Heart right ventricle (tissue), 16 donors: ENCODE measurements at regions not wholly inside any gene's neighbourhood (a gene's known extent, or its start where the extent isn't known, plus 50 kb on each side); places are given as distances from the start of the nearest gene placed in this dataset.

Experiments
- ATAC-seq, 8 donors: fragments of 200-7000 bp; cut with Tn5 transposase; one replicate each; pipeline ENCODE4 v1.9.1; 2020; ENCODE audit warnings: mild to moderate bottlenecking in 8 of 8, moderate library complexity in 8 of 8, moderate number of reproducible peaks in 1 of 8
- DNase-seq, 2 donors: peaks; one replicate each; pipeline ENCODE4 v3.0.0-alpha.2; 2020
- H3K27ac ChIP-seq, 10 donors: fragments of 200-600 bp; sonication (generic) in 2 of 10; one replicate each; pipeline versions ENCODE4 v1.5.0 to v1.8.0; 2020 to 2022; ENCODE audit warnings: mild to moderate bottlenecking in 3 of 10
- H3K27me3 ChIP-seq, 7 donors: fragments of 200-600 bp; one replicate each; pipeline ENCODE4 v1.8.0; 2021 to 2022; ENCODE audit warnings: mild to moderate bottlenecking in 2 of 7
- H3K36me3 ChIP-seq, 9 donors: fragments of 200-600 bp; sonication (generic) in 1 of 9; one replicate each; pipeline versions ENCODE4 v1.5.0 to v1.8.0; 2020 to 2022; ENCODE audit warnings: mild to moderate bottlenecking in 2 of 9
- H3K4me1 ChIP-seq, 9 donors: fragments of 200-600 bp; sonication (generic) in 1 of 9; one replicate each; pipeline versions ENCODE4 v1.5.0 to v1.8.0; 2020 to 2022; ENCODE audit warnings: mild to moderate bottlenecking in 4 of 9
- H3K4me3 ChIP-seq, 10 donors: fragments of 200-600 bp; sonication (generic) in 2 of 10; one replicate each; pipeline versions ENCODE4 v1.5.0 to v1.8.0; 2020 to 2022; ENCODE audit warnings: mild to moderate bottlenecking in 7 of 10, moderate library complexity in 2 of 10
- H3K9me3 ChIP-seq, 11 donors: fragments of 200-600 bp in 10 of 11; sonication (generic) in 2 of 11; one replicate each; pipeline versions ENCODE4 v1.5.0 to v1.8.0; 2013 to 2022; ENCODE audit warnings: mild to moderate bottlenecking in 2 of 11, control low read depth in 1 of 11, moderate library complexity in 1 of 11
- WGBS, 2 donors: extraction: QIAGEN DNeasy Blood & Tissue Kit; methylation state at CpG; one replicate each; pipeline ENCODE4 v1.1.7; 2013; ENCODE audit warnings: inconsistent platforms in 1 of 2; 5-methylcytosine and 5-hydroxymethylcytosine counted together
- intact Hi-C, 10 donors: fragments of 100-400 bp; cut with DNase I; formaldehyde crosslinking; loops; one replicate each; pipeline versions ENCODE4 v1.11.1 to v1.14.2; 2022
- TF ChIP-seq, protein P1 (sequence below), 9 donors: fragments of 200-600 bp; sonication (generic) in 2 of 9; IDR thresholded peaks; one replicate each; pipeline versions ENCODE4 v1.5.0 to v1.8.0; 2021 to 2022; ENCODE audit warnings: antibody characterized with exemption in 9 of 9, mild to moderate bottlenecking in 5 of 9, moderate library complexity in 1 of 9
- donor health status: Arrhythmogenic right ventricular cardiomyopathy.
- donor health status: ischemic (EF 13 %, LVEDD 7.1; RV severe dilation, severe dysfunction).
- donor health status: healthy with polysubstance abuse.
- donor health status: DM: no; HTN: yes; CAD: no.
- donor health status: DM: no; HTN: no; CAD: no.
- donor health status: ischemic (EF 25% LVEDD 6.9; RV normal size, moderate dysfunction).
- donor health status: ischemic (EF 25% LVEDD 5.7; RV mildly dilated, moderate dysfunction).
- donor health status: healthy.
- donor health status: DM: yes; HTN: yes; CAD: no.
- donor health status: Ischemic cardiomyopathy.
- donor health status: ischemic (EF 35%, LVEDD 5.7; RV mildly dilated, moderate dysfunction).
- donor health status: nonischemic (EF 11% LVEDD 7.7; RV severe dilation, severe dysfunction).
- donor health status: DM: yes; HTN: yes; CAD: no.
- donor health status: PGD.
- donor health status: ischemic (EF 29% LVEDD 5.4; RV normal size, mild dysfunction).
- donor health status: nonischemic (EF 23%, LVEDD 6.1; RV moderate dilation, normal function).

DNA sequence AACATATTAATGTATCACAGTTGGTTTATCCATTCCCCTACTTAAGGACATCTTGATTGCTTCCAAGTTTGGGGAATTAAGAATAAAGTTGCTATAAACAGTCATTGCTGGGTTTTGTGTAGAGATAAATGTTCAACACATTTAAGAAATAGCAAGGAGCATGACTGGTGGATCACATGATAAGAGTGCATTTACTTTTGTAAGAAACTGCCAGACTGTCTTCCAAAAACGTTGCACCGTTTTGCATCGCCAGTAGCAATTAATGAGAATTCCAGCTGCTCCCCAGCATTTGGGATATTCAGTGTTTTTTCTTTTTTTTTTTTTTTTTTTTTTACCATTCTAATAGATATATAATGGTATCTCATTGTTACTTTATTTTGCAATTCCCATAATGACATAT, 695.7 kb upstream of the GJE1 start:
- intact Hi-C loops: no loop called here
- Histone ChIP-seq H3K27ac (no peak overlapping the region), H3K4me1 (no peaks in the 10 kb centered on the region), H3K4me3 (no peak overlapping the region), H3K27me3 (no peaks in the 10 kb centered on the region), H3K9me3 (peaks cover 0 to 19% (median 0%) of the 10 kb centered on the region in 11 donors), H3K36me3 (no peaks in the 10 kb centered on the region)
- no peak for ATAC-seq
- 43 to 61% methylated on average over 3 of the region's 3 CpGs for WGBS, 2 donors
- TF ChIP-seq, protein P1, sequence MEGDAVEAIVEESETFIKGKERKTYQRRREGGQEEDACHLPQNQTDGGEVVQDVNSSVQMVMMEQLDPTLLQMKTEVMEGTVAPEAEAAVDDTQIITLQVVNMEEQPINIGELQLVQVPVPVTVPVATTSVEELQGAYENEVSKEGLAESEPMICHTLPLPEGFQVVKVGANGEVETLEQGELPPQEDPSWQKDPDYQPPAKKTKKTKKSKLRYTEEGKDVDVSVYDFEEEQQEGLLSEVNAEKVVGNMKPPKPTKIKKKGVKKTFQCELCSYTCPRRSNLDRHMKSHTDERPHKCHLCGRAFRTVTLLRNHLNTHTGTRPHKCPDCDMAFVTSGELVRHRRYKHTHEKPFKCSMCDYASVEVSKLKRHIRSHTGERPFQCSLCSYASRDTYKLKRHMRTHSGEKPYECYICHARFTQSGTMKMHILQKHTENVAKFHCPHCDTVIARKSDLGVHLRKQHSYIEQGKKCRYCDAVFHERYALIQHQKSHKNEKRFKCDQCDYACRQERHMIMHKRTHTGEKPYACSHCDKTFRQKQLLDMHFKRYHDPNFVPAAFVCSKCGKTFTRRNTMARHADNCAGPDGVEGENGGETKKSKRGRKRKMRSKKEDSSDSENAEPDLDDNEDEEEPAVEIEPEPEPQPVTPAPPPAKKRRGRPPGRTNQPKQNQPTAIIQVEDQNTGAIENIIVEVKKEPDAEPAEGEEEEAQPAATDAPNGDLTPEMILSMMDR (IDR thresholded peaks at IDR 0.05): no peak
- no peak for DNase-seq

DNA sequence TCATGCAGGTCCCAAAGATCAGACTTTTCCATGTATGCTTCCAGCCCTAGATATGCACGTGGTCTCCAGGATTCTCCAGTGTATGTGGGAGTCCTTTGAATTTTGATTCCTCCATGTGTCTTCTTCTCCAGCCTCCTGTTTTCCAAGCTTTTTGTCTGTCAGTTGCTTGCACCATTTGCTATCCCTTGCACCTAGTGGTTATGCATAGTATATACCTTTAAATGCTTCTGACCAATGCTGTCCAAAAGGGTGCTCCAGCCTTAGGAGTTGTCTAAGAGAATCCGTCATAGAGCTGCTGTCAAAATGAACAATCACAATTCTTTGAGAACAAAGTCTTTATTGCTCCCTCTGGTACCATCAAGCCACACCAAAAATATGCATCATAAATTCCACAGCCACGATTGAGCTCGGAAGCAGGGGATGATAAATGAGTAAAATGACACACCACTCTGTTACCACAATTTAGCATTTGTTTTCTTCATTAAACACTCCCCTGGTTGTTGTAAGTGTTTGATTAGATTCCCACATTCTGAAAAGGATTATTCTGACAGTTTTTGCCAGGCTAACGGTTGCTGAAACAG, 706.2 kb upstream of the GJE1 start:
- Histone ChIP-seq H3K4me3 (no peak overlapping the region), H3K36me3 (peaks cover 0 to 8% (median 0%) of the 10 kb centered on the region in 9 donors), H3K9me3 (peaks cover 0 to 28% (median 7%) of the 10 kb centered on the region in 11 donors), H3K27ac (no peak overlapping the region), H3K27me3 (no peaks in the 10 kb centered on the region), H3K4me1 (no peaks in the 10 kb centered on the region)
- ATAC-seq: no peak
- TF ChIP-seq, protein P1 (IDR thresholded peaks at IDR 0.05): no peak
- intact Hi-C loops: no loop called here
- 75 to 78% methylated on average over 5 of the region's 5 CpGs for WGBS, 2 donors
- DNase-seq: no peak

DNA sequence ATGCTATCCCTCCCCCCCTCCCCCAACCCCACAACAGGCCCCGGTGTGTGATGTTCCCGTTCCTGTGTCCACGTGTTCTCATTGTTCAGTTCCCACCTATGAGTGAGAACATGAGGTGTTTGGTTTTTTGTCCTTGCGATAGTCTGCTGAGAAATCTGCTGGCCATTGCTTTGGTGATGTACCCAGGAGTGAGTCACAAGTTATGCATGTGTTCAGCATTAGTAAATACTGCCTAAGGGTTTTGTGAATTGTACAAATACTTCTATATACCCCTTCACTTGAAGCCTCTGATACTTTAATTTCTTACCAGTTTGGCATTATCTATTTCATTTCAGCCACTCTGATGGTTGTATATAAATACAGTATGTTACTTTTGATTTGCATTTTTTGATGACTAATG, 711.3 kb upstream of the GJE1 start:
- TF ChIP-seq, protein P1 (IDR thresholded peaks at IDR 0.05): no peak
- Histone ChIP-seq H3K4me1 (no peaks in the 10 kb centered on the region), H3K36me3 (peaks cover 0 to 3% (median 0%) of the 10 kb centered on the region in 9 donors), H3K27me3 (no peaks in the 10 kb centered on the region), H3K9me3 (peaks cover 0 to 22% (median 7%) of the 10 kb centered on the region in 11 donors), H3K27ac (peak overlapping the region in 4 of 10 donors; percentile 1 to 54 (median 23)), H3K4me3 (no peak overlapping the region)
- no peak for DNase-seq
- intact Hi-C loops: no loop called here
- 74 to 75% methylated on average over 4 of the region's 4 CpGs for WGBS, 2 donors
- ATAC-seq: peak in 5 of 8 donors; percentile 44 to 93 (median 77)

DNA sequence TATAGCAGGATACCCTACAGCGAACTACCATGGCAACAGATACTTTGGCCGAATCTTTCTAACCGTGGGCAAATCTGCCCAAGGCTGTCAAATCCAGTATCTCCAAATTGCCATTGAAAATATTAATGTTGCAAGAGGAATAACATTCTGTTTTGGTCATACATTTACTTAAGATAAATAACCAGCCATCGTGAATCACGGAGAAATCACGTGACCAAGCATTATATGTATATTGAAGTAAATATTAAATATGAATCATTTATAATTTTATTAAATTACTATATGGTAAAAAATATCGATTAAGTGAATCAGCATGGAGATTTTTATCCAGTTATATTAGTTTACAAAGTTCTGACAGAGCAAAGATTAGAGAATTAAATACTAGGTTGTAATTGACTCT, 714.6 kb upstream of the GJE1 start:
- no peak for ATAC-seq
- Histone ChIP-seq H3K36me3 (no peaks in the 10 kb centered on the region), H3K27me3 (no peaks in the 10 kb centered on the region), H3K4me1 (peaks cover 0 to 14% (median 0%) of the 10 kb centered on the region in 9 donors), H3K27ac (no peak overlapping the region), H3K9me3 (no peaks in the 10 kb centered on the region), H3K4me3 (no peak overlapping the region)
- no peak for DNase-seq
- intact Hi-C loops: no loop called here
- WGBS, 2 donors: 92 to 95% methylated on average over 7 of the region's 7 CpGs
- TF ChIP-seq, protein P1 (IDR thresholded peaks at IDR 0.05): no peak
